Stimulated activated CD4-positive, alpha-beta T cell treated with anti-CD3 and anti-CD28 coated beads, Interleukin-2, amount 100 ng/mL, for 48 hours (primary cell): ENCODE measurements at regions not wholly inside any gene's neighbourhood (a gene's known extent, or its start where the extent isn't known, plus 50 kb on each side); places are given as distances from the start of the nearest gene placed in this dataset.

Source experiments
- DNase-seq, 2 donors: peaks; one replicate each; pipeline ENCODE4 v3.0.0-alpha.2; 2020

GRCh38 chr13:89937420-89937819, 1410.1 kb upstream of the MIR17HG start:
- no peak for DNase-seq

- no peak for DNase-seq
Measured at GRCh38 chr13:89940383-89940782, 1407.1 kb upstream of the MIR17HG start.

GRCh38 chr13:89943139-89943538, 1404.3 kb upstream of the MIR17HG start:
- no peak for DNase-seq

GRCh38 chr13:89950225-89950624, 1397.3 kb upstream of the MIR17HG start:
- DNase-seq: no peak

- no peak for DNase-seq
Measured at GRCh38 chr13:89951341-89951740, 1396.1 kb upstream of the MIR17HG start.

DNA sequence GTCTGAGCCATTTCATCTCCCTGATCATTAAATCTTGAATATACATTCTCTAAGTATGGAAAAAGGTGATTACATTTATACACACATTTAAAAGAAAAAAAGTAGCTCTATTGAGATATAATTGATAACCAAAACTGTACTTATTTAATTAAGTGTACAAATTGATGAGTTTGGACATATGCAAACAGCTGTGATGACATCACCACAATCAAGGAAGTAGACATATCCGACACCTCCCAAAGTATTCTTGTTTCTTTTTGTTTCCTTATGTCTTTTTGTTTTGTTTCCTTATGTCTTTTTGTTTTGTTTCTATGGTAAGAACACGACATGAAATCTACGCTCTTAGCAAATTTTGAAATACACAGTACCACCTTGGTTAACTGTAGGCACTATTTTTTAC, 1393.9 kb upstream of the MIR17HG start:
- DNase-seq: no peak

GRCh38 chr13:89955773-89956172, 1391.7 kb upstream of the MIR17HG start:
- no peak for DNase-seq

DNA sequence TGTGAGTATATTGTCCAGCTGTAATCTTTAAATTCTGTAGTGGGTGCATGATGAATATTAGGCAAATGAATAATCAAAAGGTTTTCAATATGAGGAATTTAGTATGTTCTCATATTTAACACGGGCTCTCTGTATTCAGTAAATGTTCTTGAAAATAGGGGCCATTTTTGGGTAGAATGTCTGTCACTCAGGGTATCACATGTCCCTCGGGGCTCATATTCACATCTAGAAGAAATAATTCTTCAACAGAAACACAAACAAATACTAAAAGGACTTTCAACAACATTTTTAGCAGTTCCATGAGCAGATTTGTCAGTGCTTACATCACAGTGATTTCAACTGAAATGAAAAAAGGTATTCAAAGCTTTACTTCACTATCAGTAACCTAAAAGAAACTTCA, 1388.4 kb upstream of the MIR17HG start:
- no peak for DNase-seq

DNA sequence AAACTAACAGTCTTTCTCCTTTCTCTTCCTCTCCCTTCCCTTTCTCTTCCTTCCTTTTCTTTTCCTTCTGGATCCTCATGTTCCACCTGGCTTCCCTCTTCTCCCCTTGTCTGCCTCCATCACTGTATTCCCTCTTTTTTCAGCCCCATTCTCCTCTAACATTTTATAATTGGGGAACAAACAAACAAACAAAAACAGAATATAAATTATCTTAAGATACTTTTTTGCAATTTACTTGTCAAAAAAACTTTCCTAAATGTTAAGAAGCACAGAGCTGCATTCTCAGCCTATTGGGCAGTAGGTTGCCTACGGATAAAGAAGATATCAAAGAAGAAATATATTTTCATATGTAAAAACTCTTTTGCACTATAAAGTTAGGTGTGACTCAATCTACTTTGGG, 1382.2 kb upstream of the MIR17HG start:
- no peak for DNase-seq

DNA sequence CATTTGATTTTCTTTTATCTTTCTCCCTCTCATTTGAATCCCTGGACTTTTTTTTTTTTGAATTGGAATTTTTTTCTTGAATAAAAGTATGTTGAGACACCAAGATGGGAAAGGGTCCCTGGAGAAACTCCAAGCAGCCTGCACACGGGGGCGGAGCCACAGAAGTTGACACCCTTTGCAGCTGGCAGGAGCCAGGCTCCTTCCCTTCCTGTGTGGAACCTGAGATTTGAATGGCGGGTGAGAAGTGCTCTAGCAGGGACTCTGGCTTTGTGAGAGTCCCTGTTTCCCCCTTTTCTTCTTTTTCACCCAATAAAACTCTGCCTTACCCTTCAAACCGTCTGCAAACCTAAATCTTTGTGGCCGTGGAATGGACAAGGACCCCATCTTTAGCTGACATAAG, 1381.0 kb upstream of the MIR17HG start:
- DNase-seq: no peak

DNA sequence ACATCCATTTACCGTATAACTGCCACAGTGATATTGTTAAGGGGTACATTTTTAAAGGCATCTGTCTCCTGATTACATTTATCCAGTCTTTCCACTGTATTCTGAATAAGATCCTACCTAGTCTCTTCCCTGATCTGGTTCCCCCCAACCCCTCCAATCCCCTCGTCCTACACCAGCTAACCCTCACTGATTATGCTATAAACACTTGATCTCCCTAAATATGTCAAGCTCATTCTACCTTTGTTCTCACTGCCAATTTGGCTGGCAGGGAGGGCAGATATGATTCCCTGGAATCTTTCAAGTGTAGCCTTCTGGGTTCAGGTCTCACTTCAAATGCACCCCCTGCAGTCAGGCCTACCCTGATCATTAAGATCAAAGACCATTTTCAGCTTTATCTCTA, 1379.8 kb upstream of the MIR17HG start:
- DNase-seq: no peak

DNA sequence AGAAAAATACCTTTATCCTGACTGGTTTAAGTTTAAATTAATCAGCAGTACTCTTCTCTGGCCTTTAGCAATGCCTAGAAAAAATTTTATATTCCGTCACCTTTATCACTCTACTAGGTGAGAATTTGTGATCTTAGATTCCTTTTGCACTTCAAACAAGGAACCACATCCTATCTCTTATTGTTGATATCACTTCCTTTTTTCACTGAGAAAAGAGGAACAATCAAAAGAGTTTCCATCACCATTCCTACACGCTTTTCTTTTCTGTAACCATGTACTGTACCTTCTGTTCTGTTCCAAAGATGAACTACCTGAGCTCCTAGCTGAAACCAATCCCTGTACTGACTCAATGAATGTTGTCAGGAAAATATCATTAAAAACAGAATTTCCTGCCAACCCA, 1379.0 kb upstream of the MIR17HG start:
- no peak for DNase-seq

DNA sequence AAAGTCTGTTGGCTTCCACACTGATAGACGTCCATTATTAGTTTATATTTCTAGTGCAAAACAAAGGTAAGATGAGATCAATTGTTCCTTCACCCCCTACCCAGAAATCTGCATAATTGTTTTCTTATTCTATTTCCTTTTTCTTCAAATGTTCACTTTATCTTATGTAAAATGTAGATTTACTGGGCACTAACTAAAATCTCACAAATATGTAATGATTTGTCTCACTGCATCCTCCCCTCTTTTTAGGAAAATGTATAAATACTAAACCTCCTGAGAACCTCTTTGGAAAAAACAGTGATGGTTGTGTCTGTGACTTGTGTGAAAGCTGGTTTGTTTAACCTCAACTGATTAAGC, 1377.2 kb upstream of the MIR17HG start:
- no peak for DNase-seq

DNA sequence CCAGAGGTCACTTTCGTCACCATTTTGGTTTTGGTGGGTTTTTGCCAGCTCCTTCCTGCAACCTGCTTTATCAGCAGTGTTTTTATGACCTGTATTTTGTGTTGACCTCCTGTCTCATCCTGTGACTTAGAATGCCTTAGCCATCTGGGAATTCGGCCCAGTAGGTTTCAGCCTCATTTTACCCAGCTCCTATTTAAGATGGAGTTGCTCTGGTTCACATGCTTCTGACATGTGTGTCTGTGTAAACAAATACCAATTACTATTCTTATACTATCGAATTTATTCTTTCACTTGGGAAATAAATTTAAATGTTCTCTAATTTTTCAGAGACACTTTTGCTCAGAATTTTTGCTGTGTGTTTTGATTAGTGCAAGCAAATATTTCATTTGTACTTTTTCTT, 1370.3 kb upstream of the MIR17HG start:
- DNase-seq: no peak

- no peak for DNase-seq
Measured at GRCh38 chr13:89980896-89981295, 1366.6 kb upstream of the MIR17HG start.

DNA sequence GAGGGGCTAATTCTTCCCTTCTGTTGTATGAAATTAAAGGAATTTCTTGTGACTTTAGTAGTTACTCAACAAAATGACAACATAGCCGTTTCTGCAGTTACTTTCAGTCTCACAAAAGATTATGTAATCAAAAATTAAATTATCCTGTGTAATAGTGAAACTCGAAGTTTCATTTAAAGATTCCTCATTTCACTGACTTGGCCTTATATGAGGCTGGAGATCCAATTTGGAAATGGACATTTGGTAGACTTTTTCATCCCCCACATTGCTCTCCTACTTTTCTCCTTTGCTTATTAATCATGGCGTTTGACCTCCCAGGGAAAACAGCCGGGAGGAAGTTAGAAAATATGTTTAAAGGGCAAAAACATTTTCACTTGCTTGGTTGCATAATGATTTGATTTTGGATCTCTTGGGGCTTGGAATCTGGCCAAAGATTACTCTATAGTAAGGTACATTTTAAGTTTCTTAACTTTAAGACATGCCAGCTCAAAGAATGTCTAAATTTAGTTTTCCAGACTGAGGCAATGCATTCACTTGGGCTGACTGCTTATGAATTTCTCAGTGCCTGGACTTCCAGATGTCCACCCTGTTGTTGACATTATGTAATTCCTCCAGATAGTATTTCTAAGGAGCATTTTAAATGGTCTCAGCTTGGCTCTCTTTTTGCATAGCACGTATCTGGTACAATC, 1364.9 kb upstream of the MIR17HG start:
- no peak for DNase-seq

- no peak for DNase-seq
Measured at GRCh38 chr13:89988206-89988605, 1359.3 kb upstream of the MIR17HG start.

DNA sequence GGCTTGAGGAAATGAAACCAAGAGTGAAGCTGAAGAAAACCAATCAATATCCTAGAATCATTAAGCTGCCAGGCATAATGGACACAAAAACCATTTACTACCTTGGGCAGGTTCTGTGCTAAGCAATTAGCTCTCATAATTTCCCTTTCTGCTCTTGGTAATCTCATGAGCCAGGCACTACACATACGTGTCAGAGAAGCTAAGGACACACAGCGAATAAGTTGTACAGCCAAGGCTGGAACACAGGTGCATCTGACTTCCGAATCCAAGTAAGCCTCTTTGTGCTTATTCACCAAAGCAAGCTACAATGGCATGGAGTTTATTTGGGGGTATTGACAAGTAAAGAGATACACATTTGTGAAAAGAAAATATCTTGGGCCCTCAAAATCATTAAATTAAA, 1343.9 kb upstream of the MIR17HG start:
- no peak for DNase-seq

- DNase-seq: no peak
Measured at GRCh38 chr13:90008707-90009149, 1338.8 kb upstream of the MIR17HG start.

- DNase-seq: no peak
Measured at GRCh38 chr13:90014038-90014437, 1333.4 kb upstream of the MIR17HG start.

GRCh38 chr13:90015565-90016507, 1331.7 kb upstream of the MIR17HG start:
- no peak for DNase-seq

- no peak for DNase-seq
Measured at GRCh38 chr13:90016688-90017087, 1330.8 kb upstream of the MIR17HG start.

- no peak for DNase-seq
Measured at GRCh38 chr13:90020536-90021070, 1326.9 kb upstream of the MIR17HG start.

- no peak for DNase-seq
Measured at GRCh38 chr13:90027409-90027808, 1320.1 kb upstream of the MIR17HG start.
